ENCODE measurements at regions not wholly inside any gene's neighbourhood (a gene's known extent, or its start where the extent isn't known, plus 50 kb on each side); places are given as distances from the start of the nearest gene placed in this dataset.
A peak's percentile ranks its signal among the peaks of the same experiment; 100 is the strongest.

DNA sequence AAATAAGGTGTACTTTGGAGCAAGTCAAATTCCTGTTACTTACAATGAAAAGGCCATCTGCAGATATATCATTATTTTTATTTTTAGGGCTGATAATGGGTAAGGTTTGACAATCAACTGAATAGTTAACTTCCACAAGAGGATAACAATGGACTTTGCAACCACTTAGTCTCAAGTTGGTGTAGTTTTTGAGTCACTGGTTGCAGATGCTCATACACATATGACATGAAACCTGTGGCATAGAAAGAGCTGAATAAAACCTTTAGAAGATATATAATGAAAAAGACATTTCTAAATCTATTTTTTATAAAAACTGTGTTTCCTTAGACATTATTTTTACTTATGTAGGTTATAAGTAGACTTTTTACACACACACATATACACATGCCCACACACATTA, 2110.9 kb downstream of the PCDH7 start:
- no peak overlapping the region for H3K4me3 ChIP-seq (ENCODE audit: low read depth, low read length)
- no peak for DNase-seq (ENCODE audit: low read depth)
- TF ChIP-seq CTCF (IDR thresholded peaks at IDR 0.05; ENCODE audit: insufficient read depth, low read depth, low read length) = no peak

- H3K4me3 ChIP-seq (ENCODE audit: low read depth, low read length) = no peak overlapping the region
- no peak for TF ChIP-seq CTCF (IDR thresholded peaks at IDR 0.05; ENCODE audit: insufficient read depth, low read depth, low read length)
- no peak for DNase-seq (ENCODE audit: low read depth)
These were observed 2120.5 kb downstream of the PCDH7 start for GRCh38 chr4:32840461-32841189.

- no peak for DNase-seq (ENCODE audit: low read depth)
- H3K4me3 ChIP-seq (ENCODE audit: low read depth, low read length) = no peak overlapping the region
- TF ChIP-seq CTCF (IDR thresholded peaks at IDR 0.05; ENCODE audit: insufficient read depth, low read depth, low read length) = no peak
These were observed 2121.0 kb downstream of the PCDH7 start for GRCh38 chr4:32841217-32841616.

GRCh38 chr4:32847461-32847860, 2127.3 kb downstream of the PCDH7 start:
- no peak for DNase-seq (ENCODE audit: low read depth)
- TF ChIP-seq CTCF (IDR thresholded peaks at IDR 0.05; ENCODE audit: insufficient read depth, low read depth, low read length) = no peak
- H3K4me3 ChIP-seq (ENCODE audit: low read depth, low read length) = no peak overlapping the region

DNA sequence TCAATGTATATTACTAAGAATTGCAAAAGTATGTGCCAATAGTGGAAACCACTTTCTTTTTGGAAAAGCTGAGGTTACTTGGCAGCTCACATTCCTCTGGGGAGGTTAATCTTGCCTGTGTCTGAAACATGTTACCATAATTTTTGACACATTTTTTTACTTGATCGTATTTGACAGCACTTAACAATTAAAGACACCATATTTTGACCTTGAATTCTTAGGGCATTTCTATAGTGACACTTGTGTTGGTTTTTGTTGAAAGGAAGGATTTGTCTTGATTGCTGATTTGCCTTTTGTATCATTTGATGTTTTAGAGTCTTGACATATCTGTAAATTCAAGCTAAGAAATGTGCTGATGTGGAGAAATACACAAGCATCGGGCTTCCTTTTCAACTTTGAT, 2135.5 kb downstream of the PCDH7 start:
- no peak for DNase-seq (ENCODE audit: low read depth)
- H3K4me3 ChIP-seq (ENCODE audit: low read depth, low read length) = no peak overlapping the region
- TF ChIP-seq CTCF (IDR thresholded peaks at IDR 0.05; ENCODE audit: insufficient read depth, low read depth, low read length) = no peak

DNA sequence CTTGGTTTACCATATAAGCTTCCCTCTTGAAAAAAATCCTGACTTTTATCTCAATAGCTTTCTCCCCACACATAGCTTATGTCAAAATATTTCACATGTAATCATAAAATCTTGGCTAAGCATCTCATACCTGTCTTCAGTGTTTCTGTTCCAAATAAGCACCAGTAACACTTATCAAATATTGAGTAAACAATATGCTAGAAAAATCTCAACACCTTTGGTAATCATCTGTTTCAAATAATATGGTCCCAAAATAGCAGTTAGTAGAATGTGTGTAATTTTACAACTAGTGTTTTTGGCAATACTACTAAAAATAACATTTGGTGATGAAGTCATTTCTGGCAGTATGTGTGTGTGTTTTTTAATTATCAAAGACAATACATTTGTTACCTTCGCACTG, 2138.2 kb downstream of the PCDH7 start:
- DNase-seq (ENCODE audit: low read depth) = no peak
- no peak for TF ChIP-seq CTCF (IDR thresholded peaks at IDR 0.05; ENCODE audit: insufficient read depth, low read depth, low read length)
- H3K4me3 ChIP-seq (ENCODE audit: low read depth, low read length) = no peak overlapping the region

DNA sequence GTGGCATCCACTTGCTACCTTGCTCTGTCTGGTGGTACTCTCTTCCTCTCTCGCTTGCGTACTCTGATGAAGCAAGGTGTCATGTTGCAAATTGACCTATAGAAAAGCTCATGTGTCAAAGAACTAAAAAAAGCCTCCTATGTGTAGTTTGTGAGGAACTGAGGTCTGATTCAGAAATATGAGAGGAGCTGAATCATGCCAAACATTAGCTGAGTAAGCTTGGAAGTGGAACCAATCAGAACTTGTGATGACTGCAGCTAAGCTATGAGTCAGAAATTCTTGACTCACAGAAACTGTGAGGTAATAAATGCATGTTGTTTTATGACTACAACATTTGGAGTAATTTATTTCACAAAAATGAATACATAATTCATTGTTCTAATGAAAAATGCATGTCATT, 2138.8 kb downstream of the PCDH7 start:
- TF ChIP-seq CTCF (IDR thresholded peaks at IDR 0.05; ENCODE audit: insufficient read depth, low read depth, low read length) = no peak
- no peak overlapping the region for H3K4me3 ChIP-seq (ENCODE audit: low read depth, low read length)
- peak; percentile 24 for DNase-seq (ENCODE audit: low read depth)
